ENCODE measurements at regions not wholly inside any gene's neighbourhood (a gene's known extent, or its start where the extent isn't known, plus 50 kb on each side); places are given as distances from the start of the nearest gene placed in this dataset.

DNA sequence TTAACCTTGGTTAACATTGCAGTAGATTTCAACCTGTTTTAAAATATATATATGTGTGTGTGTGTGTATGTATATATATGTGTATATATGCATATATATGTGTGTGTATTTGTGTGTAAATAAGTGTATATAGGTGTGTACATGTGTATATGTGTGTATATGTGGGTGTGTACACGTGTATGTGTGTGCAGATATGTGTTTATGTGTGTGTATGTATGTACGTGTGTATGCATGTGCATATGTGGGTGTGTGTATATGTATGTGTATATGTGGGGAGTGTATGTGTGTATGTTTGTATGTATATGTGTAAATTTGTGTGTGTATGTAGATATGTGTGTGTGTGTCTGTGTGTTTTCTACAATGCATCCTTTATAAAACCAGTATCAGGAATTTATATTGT, 205.5 kb upstream of the FOXF1 start:
- TF ChIP-seq RAD21 (IDR thresholded peaks at IDR 0.05; ENCODE audit: low read depth) (no peak), EP300 (IDR thresholded peaks at IDR 0.05; ENCODE audit: borderline replicate concordance) (no peak), CEBPB (IDR thresholded peaks at IDR 0.05) (no peak)
- TF ChIP-seq, protein P1, sequence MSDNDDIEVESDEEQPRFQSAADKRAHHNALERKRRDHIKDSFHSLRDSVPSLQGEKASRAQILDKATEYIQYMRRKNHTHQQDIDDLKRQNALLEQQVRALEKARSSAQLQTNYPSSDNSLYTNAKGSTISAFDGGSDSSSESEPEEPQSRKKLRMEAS (IDR thresholded peaks at IDR 0.05): no peak

All from Ishikawa (cell line).